Colon (tissue), 2 donors: ENCODE measurements at regions not wholly inside any gene's neighbourhood (a gene's known extent, or its start where the extent isn't known, plus 50 kb on each side); places are given as distances from the start of the nearest gene placed in this dataset.
"Not testable (repeated sequence)": the region's sequence is repeated elsewhere in the genome, so short reads cannot be mapped to it uniquely, and the experiment has no call there.

Experiments used
- FAIRE-seq: peaks from 2 replicates; lab custom pipeline; 2012; peaks lifted over from hg19 to GRCh38; lab: Jason Lieb, UNC
- donor health status: control.
- donor health status: control.

DNA sequence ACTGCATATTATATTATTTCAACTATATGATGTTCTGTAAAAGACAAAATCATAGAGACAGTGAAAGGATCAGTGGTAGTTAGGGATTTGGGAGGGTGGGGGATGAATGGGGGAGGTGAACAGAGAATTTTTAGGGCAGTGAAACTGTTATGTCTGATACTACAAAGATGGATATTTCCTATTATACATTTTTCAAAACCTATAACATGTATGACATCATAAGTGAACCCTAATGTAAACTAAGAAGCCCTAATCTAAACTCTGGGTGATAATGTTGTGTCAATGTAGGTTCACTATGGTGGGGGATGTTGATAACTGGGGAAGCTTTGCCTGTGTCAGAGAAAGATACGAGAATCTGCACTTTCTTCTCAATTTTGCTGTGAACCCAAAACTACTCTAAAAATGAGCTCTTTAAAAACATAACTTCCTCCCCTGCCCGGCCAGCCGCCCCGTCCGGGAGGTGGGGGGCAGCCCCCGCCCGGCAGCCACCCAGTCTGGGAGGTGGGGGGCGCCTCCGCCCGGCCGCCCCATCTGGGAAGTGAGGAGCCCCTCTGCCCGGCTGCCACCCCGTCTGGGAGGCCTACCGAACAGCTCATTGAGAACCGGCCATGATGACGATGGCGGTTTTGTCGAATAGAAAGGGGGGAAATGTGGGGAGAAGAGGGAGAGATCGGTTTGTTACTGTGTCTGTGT, 234.4 kb downstream of the RPIA start:
- no peak for FAIRE-seq

DNA sequence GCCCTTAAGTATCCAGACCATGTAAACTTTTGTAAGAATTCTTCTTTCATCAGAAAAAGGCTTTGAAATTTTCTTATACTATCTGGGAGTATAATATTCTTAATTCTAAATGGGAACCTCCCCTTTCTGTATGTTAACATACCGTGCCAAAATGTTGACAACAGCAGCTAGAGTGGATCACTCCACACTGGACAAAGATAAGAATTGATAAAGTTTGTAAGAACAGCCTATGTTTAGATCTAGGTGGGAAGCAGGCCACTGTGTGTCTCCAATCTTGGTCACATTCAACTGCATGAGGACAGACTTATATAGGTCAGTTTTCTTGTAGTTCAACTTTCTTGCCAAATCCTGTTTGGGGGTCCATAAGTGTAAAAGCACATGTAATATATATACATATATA, 235.7 kb downstream of the RPIA start:
- no peak for FAIRE-seq

DNA sequence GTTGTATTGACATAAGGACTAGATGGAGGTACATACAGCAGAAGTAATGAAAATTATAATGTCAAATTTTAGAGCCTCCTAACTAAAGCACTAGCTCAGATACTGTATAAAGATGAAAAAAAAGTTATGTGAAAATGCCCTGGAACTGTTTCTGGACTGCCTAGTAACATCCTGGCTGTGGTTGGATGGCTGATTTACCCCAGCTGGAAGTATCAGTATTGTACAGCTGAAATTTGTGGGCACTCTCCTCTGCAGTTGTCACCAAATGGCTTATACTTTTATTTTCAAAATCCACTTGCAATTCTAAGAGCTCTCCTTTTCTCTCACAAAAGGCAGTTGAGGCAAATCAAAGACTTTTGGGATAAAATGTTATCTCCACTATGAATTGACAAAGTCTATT, 239.2 kb downstream of the RPIA start:
- no peak for FAIRE-seq

DNA sequence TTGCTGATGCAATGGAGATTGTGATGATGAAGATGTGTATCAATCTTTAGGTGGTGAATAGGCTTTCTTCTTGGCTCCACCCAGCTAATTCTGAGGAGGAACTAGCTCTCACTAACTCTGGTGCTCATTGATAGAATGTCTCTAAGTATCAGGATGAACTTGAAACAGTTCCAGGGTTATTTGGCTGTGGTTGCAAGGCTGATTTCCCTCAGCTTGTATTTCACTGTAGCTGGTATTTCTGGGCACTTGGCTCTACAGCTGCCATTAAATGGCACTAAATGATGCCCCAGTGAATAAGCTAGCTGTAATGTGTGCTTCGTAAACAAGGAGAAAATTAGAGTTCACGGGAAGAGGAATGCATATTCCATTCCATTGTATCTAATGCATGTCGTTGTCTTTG, 241.2 kb downstream of the RPIA start:
- FAIRE-seq = no peak

DNA sequence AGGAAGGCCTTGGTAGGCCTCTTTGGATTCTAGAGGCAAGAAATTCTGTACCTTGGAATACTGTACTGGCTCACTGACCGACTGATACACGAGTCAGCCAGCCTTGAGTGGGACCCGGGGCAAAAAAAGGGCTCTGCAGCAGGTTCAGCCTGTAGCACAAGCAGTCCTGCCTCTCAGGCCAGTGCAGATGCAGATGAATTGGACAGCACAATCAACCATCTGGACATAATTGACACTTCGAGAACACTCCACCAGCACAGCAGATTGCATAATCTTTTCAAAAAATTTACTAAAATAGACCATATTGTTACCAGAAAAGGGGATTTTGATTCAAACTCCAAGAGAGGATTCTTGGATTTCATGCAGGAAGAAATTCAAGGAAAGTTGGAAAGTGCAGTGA, 241.6 kb downstream of the RPIA start:
- no peak for FAIRE-seq

DNA sequence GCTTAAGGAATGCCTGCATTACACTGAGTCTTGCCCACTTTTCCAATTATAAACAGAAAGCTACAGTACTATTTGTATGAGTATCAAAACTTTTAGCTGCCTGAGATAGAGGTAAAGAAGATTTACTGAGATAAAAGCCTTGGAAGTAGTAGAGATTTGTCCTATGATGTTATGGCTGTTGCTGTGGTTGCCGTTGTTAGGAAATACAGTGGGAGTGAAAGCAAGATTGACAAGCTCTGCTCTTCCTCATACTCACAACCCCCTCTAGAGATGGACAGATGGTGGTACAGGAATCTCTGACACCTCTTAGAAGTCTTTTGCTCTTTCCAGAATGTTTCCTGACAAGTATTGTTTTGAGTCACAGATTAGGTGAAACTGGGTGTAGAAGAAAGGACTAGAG, 242.5 kb downstream of the RPIA start:
- FAIRE-seq = no peak

DNA sequence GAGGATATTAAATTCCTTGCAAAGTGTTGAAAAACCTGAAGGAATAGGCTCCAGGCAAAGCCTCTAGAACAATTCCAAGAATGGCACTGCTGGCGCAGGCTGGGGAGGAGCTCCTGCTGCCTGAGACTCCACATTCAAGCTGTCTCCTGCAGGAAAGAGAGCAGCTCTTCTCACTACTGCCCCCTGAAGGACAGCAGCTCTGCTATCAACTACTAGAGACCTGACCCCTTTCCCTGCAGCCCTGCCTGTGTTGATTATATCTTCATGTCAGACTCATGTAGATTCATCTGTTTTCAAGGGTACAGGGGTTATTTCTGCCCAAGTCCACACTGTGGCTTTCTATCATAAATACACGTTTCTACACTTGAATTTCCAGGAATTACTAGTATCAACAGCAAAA, 249.7 kb downstream of the RPIA start:
- not testable (repeated sequence) for FAIRE-seq

DNA sequence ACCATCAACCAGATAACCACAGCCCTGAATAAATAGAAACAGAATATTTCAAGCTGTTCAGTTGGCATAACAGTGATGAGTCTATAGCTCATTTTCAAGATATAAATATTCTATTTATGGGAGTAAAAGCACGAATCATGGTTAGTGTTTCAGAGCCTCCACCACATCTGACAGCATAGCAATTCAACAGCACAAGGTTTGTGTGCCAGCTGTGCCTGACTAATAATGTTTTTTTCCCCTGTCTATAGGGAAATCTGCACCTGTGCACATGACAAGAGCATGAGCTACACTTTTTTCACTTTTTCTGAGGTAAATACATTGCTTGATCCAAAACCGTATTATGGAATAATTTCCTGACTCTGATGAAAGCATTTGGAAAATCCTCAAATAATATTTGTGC, 251.3 kb downstream of the RPIA start:
- no peak for FAIRE-seq

DNA sequence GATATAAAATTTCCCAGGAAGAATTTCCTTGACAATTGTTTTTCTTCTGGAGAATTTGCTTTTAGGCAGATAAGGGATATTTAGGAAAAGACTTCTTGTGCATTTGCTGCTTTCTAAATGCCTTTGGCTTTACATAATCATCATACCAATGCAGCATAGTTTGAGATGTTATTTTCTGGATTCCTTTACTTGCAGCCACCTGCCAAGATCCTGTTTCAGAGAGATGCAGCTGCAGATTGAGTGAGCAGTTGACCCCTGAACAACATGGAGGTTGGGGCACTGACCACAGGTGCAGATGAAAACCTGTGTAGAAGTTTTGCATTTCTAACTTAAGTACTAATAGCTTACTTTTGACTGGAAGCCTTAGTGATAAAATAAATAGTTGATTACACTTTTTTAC, 257.9 kb downstream of the RPIA start:
- no peak for FAIRE-seq

DNA sequence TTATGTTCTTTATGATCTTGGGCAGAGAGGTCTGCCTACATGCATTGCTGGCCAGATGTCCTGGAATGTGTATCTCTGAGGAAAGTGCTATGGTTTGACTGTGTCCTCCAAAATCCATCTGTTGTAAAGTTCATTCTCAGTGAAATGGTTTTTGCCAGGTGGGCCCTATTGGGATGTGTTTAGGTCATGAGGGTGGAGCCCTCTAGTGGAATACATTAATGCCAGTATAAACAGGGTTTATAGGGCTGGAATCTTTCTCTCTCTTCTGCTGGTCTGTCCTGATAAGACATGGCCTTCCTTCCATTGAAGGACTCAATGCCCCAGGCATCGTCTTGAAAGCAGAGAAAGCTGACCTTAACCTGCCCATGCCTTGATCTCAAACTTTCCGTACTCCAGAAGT, 258.5 kb downstream of the RPIA start:
- no peak for FAIRE-seq

DNA sequence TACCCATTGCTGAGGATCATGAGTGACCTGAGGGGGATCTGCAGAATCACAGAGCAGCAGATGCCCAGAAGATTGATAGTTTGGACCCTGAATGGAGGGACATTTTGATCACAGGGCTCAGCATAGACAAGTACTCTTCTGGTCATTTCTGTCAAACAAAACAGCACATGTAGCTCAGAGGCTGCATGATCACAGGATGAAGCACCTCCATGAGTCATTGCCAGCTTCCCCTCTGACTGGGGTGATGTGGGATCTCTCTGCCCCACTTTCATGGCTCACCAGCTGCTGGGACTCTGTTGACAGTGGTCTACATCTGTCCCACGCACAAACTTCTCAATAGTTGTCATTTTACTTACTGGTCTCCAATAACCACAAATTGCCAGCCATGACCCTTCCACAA, 264.1 kb downstream of the RPIA start:
- FAIRE-seq = no peak

DNA sequence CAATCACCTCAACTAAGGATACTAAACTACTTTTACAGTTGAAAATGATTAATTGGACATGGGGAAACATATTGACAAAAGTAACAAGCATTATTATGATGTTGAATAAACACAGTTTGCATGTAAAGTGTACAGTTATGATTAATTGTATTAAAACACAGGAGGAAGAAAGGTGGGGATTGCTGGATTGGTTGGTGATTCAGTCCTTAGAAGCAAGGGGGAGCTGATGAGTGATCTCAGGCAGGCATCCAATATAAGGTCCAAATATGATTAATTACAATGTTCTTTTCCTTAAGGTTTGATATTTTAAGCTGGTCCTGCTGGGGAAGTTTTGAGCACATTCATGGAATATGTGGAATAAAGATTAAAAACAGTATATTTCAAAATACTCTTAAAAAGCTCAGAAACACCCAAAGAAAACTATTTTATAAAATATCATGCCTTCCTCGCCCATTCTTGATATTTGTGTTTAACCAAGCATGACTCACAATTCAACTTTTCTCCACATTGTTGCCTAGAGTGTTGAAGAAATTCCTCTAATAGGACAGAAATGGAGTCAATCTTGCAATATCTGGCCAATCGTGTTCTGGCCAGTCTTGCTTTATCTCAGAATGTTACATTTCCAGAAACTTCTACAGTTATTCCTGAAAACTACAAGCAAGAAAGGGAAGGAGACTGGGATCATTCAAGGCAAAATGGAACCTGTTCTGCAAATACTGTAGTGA, 268.2 kb downstream of the RPIA start:
- no peak for FAIRE-seq

DNA sequence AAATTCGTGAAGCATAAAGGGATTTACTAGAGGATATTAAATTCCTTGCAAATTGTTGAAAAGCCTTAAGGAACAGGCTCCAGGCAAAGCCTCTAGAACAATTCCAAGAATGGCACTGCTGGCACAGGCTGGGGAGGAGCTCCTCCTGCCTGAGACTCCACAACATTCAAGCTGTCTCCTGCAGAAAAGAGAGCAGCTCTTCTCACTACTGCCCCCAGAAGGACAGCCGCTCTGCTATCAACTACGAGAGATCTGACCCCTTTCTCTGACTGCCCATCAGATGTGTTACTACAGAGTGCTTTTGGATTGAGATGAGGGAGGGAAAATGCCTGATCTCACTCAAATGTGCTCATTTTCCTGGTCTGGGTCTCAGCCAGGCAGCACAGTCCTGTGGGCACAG, 269.9 kb downstream of the RPIA start:
- not testable (repeated sequence) for FAIRE-seq

DNA sequence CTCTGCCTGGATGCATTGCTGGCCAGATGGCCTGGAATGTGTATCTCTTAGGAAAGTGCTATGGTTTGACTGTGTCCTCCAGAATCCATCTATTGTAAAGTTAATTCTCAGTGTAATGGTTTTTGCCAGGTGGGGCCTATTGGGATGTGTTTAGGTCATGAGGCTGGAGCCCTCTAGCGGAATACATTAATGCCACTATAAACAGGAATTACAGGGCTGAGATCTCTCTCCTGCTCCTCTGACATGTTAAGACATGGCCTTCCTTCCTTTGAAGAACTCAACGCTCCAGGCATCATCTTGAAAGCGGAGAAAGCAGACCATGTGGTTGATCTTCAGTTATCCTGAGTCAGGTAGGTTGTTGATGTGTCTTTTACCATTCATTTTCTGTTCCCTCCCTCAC, 276.4 kb downstream of the RPIA start:
- no peak for FAIRE-seq

DNA sequence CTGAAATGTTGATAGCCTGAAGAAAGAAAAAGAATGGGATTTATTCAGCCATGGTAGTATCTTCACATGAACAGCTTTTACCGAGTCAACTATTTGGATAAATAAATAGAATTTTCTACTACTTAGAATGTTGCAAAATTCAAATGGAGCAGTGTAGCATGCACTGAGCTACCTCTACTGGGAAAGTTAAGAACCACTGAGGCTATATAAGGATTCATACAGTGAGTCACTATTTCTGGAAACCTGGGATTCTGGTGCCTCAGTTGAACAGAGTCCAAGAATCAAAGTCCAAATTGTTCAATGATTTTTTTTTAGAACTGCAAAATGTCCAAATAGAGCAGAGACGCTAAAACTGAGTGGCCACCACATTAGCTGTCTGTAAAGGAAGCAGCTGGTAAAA, 286.5 kb downstream of the RPIA start:
- not testable (repeated sequence) for FAIRE-seq

DNA sequence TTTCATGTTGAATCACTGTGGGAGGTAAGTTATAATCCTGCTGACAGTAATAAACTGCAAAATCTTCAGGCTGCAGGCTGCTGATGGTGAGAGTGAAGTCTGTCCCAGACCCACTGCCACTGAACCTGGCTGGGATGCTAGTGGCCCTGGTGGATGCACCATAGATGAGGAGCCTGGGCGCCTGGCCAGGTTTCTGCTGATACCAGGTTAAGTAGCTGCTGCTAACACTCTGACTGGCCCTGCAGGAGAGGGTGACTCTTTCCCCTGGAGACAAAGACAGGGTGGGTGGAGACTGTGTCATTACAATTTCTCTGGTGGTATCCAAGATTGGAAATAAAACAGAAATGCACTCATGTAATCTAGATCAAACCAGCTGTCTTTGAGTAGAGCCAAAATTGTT, 287.0 kb downstream of the RPIA start:
- not testable (repeated sequence) for FAIRE-seq

DNA sequence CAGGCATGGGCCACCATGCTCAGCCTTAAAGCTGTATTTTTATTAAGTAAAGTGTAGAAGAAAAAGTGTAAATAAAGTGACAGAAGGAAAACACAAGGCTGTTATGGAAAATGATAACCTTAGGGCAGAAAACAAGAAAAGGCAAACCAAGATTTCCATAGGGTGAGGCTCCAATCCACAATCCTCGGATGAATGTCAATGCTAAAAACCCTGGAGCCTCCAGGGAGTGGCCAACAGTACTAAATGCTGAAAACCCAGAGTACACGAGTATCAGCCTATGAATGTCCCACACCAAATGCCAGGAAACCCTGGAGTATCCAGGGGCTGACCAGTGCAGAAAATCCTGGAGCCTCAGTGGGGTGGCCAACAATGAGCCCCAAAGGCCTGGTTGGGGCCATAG, 292.6 kb downstream of the RPIA start:
- FAIRE-seq = not testable (repeated sequence)

DNA sequence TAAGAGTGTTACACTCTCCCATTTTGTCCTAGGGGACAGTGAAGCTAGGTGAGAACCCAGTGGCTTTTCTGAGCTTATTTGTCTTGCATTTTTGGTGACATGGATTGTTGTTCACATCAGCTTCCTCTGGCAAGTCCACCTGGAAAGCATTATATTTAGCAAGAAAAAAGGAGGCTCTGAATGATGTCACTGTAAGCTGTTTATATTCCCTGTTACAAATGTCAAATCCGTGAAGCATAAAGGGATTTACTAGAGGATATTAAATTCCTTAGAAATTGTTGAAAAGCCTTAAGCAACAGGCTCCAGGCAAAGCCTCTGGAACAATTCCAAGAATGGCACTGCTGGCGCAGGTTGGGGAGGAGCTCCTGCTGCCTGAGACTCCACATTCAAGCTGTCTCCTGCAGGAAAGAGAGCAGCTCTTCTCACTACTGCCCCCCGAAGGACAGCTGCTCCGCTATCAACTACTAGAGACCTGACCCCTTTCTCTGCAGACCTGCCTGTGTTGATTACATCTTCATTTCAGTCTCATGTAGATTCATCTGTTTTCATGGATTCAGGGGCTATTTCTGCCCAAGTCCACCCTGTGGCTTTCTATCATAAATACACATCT, 295.4 kb downstream of the RPIA start:
- not testable (repeated sequence) for FAIRE-seq

DNA sequence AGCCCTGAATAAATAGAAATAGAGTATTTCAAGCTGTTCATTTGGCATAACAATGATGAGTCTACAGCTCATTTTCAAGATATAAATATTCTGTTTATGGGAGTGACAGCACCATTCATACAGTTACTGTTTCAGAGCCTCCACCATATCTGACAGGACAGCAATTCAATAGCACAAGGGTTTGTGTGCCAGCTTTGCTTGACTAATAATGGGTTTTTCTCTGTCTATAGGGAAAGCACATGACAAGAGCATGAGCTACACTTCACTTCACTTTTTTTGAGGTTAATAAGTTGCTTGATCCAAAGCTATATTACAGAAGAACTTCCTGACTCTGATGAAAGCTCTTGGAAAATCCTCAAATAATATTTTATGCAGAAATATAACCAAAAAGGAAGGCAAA, 297.1 kb downstream of the RPIA start:
- not testable (repeated sequence) for FAIRE-seq

DNA sequence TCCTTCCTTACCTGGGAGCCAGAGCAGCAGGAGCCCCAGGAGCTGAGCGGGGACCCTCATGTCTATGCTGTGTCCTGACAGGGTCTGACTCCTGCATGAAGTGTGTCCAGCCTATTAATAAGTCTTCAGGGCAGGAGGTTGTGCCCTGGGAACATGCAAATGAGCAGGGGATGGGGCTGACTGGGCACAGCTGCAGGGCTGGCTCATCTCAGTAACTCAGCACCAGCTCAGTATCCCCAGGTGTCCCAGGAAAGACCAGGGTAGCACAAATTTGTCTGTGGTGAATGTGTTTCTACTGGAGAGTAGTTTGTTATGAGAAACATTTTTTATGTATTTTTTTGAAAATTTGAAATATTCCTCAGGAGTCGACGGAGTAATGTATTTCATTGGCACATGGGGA, 301.3 kb downstream of the RPIA start:
- not testable (repeated sequence) for FAIRE-seq

DNA sequence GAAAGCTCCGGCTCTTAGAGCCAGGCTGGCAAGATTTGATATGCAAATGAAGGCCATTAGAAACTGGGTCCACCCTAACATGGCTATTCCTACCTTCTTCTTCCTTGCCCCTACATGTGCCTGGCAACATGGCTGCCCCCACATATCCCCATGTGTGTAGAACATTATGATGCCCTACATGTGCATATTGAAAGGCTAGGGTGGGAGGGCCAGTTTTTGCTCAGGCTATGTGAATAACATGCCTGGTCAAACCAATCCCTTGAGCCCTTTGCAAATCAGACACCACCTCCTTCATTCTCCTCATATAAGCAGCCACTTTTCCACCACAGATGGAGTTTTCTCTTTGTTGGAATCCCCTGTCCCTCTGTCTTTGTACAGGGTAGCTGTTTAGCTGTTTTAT, 303.4 kb downstream of the RPIA start:
- not testable (repeated sequence) for FAIRE-seq

DNA sequence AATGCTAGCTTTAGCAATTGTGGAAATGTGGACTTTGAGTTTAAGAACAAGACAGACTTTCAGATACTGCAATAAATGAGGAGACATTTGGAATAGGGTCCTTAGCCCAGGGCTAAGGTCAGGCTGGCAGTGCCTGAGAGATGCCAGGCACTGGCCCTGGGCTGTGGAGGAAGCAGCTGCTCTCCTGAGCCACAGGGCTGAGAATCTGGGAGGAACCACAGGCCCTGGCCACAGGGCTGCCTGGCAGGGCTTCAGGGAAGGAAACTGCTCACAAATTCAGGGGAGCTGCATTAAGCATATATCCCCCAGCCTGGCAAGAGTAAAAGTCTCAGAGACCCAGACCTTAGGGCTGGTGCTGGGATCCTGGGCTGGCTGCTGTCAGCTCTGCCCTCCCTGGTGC, 305.1 kb downstream of the RPIA start:
- FAIRE-seq = not testable (repeated sequence)

DNA sequence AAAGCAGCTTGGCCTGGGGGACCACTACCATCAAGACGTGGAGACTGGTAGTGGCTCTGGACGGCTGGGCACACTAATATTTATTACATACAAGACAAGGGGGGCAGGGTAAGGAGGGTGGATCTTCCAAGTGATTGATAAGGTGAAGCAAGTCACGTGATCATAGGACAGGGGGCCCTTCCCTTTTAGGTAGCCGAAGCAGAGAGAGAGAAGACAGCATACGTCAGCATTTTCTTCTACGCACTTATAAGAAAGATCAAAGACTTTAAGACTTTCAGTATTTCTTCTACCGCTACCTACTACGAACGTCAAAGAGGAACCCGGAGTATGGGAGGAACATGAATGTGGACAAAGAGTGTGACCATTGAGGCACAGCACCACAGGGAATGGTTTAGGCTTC, 307.9 kb downstream of the RPIA start:
- FAIRE-seq = no peak

DNA sequence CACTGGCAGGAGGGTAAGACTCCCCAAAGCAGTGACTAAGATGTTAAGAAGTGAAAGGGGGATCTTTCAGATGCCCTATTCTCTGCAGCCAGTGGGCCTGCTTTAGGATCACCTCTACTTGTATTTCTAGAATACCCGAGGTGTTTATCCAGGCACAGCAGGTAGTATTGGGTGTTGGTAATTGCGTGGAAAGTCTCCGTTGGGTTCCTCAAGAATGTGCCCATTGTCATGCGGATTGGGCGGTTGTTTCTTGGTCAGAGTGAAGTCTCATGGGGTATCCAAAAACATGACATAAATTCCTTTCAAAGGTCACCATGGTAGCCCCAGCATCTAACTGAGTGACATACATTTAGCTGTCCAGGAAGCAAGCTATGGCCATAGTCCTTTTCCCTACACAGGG, 308.8 kb downstream of the RPIA start:
- FAIRE-seq = no peak
